HepG2 (cell line): ENCODE measurements at regions not wholly inside any gene's neighbourhood (a gene's known extent, or its start where the extent isn't known, plus 50 kb on each side); places are given as distances from the start of the nearest gene placed in this dataset.

Source experiments
- DNMT1 ChIP-seq: sonication (generic); formaldehyde crosslinking; IDR thresholded peaks from 2 replicates; pipeline ENCODE4 v1.5.1; 2020; ENCODE audit warnings: mild to moderate bottlenecking, missing genetic modification reagents
- FOXA3 ChIP-seq: IDR thresholded peaks from 2 replicates; pipeline ENCODE4 v1.6.1; 2016; ENCODE audit warnings: missing genetic modification reagents, missing compliant biosample characterization
- GZF1 ChIP-seq: sonication (generic); formaldehyde crosslinking; IDR thresholded peaks from 2 replicates; pipeline ENCODE4 v1.5.1; 2020; ENCODE audit warnings: mild to moderate bottlenecking, missing genetic modification reagents
- HCFC1 ChIP-seq: fragments of 150-350 bp; IDR thresholded peaks from 2 replicates; pipeline ENCODE4 v1.6.1; 2014; ENCODE audit warnings: low read depth, low read length
- HOXA5 ChIP-seq: sonication (generic); formaldehyde crosslinking; IDR thresholded peaks from 2 replicates; pipeline ENCODE4 v1.4.0; 2020; ENCODE audit warnings: missing genetic modification reagents
- JARID2 ChIP-seq: sonication (generic); formaldehyde crosslinking; IDR thresholded peaks from 2 replicates; pipeline ENCODE4 v1.8.1; 2023; ENCODE audit warnings: missing genetic modification reagents, inconsistent platforms; ENCODE audit not compliant: insufficient replicate concordance
- MED8 ChIP-seq: sonication (generic); formaldehyde crosslinking; IDR thresholded peaks from 2 replicates; pipeline ENCODE4 v1.8.1; 2023; ENCODE audit warnings: mild to moderate bottlenecking, missing genetic modification reagents; ENCODE audit not compliant: insufficient replicate concordance
- POLR2AphosphoS5 ChIP-seq: IDR thresholded peaks from 2 replicates; pipeline ENCODE4 v1.6.1; 2012; ENCODE audit warnings: low read depth, low read length
- RXRA ChIP-seq: sonication (generic); formaldehyde crosslinking; IDR thresholded peaks from 2 replicates; pipeline ENCODE4 v1.5.1; 2020; ENCODE audit warnings: missing genetic modification reagents
- SOX5 ChIP-seq: IDR thresholded peaks from 2 replicates; pipeline ENCODE4 v1.6.1; 2016; ENCODE audit warnings: borderline replicate concordance
- SP140L ChIP-seq: sonication (generic); formaldehyde crosslinking; IDR thresholded peaks from 2 replicates; pipeline ENCODE4 v1.4.0; 2020; ENCODE audit warnings: missing genetic modification reagents, borderline replicate concordance
- TCF12 ChIP-seq, 2 experiments: fragments of 450-650 bp in 1 of 2; sonication (generic) in 1 of 2; formaldehyde crosslinking in 1 of 2; IDR thresholded peaks; 2 replicates each; pipeline versions ENCODE4 v1.6.1 to v1.8.0; 2017 to 2022; ENCODE audit warnings: antibody characterized with exemption in 1 of 2, mild to moderate bottlenecking in 1 of 2, missing genetic modification reagents in 1 of 2, moderate library complexity in 1 of 2
- ZNF138 ChIP-seq: sonication (generic); formaldehyde crosslinking; IDR thresholded peaks from 2 replicates; pipeline ENCODE4 v1.5.0; 2020; ENCODE audit warnings: mild to moderate bottlenecking, low read depth, missing genetic modification reagents
- ZNF263 ChIP-seq: sonication (generic); formaldehyde crosslinking; IDR thresholded peaks from 2 replicates; pipeline ENCODE4 v1.4.0; 2020; ENCODE audit warnings: missing genetic modification reagents
- ZNF547 ChIP-seq: sonication (generic); formaldehyde crosslinking; IDR thresholded peaks from 2 replicates; pipeline ENCODE4 v1.5.1; 2020; ENCODE audit warnings: mild to moderate bottlenecking, missing genetic modification reagents
- TF ChIP-seq, protein P1 (sequence below): sonication (generic); formaldehyde crosslinking; IDR thresholded peaks from 2 replicates; pipeline ENCODE4 v1.8.1; 2023; ENCODE audit warnings: mild to moderate bottlenecking, inconsistent platforms, moderate library complexity, missing genetic modification reagents, borderline replicate concordance
- TF ChIP-seq, protein P2 (sequence below): fragments of 450-650 bp; IDR thresholded peaks from 2 replicates; pipeline ENCODE4 v1.6.1; 2016
- TF ChIP-seq, protein P3 (sequence below): sonication (generic); formaldehyde crosslinking; IDR thresholded peaks from 2 replicates; pipeline ENCODE4 v1.5.0; 2020; ENCODE audit warnings: mild to moderate bottlenecking, missing genetic modification reagents
- TF ChIP-seq, protein P4 (sequence below): sonication (generic); formaldehyde crosslinking; IDR thresholded peaks from 2 replicates; pipeline ENCODE4 v1.4.0; 2020; ENCODE audit warnings: mild to moderate bottlenecking, low read depth, missing genetic modification reagents
- TF ChIP-seq, protein P5 (sequence below): sonication (generic); formaldehyde crosslinking; IDR thresholded peaks from 2 replicates; pipeline ENCODE4 v1.5.0; 2020; ENCODE audit warnings: missing genetic modification reagents, mild to moderate bottlenecking, borderline replicate concordance

DNA sequence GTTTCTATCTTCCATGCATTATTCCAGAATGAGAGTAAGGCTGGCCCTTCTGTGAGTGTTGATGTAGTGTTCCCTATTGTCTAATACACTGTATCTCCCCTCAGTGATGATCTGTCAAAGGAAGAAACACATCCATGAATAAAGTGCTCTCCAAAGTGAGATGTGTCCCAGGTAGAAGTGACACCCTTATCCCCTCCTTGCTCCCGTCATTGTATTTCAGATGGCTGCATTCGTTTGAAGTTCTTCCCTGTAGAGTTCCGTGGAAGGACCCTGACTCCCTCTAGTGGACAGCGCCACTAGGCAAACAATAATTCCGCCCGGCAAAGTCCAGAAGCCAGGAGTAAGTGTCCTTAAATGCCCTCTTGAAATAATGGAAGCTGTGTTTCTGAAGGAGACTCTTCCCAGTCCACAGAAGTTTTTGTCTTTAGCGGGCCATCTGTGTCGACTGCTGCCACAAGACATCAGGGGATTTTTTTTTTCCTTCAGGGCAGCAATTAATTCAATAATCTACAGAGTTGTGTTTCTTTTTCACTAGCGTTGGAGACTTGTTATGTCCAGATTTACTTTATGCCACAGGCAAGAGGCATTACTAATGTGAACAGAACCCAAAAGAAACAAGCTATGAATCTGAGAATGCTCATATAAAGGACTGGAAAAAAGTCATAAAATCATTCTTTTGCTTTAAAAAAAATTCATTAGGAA lies 64.6 kb downstream of the THNSL1 start (continued):
- TF ChIP-seq, protein P1, sequence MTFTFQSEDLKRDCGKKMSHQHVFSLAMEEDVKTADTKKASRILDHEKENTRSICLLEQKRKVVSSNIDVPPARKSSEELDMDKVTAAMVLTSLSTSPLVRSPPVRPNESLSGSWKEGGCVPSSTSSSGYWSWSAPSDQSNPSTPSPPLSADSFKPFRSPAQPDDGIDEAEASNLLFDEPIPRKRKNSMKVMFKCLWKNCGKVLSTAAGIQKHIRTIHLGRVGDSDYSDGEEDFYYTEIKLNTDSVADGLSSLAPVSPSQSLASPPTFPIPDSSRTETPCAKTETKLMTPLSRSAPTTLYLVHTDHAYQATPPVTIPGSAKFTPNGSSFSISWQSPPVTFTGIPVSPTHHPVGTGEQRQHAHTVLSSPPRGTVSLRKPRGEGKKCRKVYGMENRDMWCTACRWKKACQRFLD (CRISPR knock-in tag), result no peak
- no peak for TF ChIP-seq TCF12 (IDR thresholded peaks at IDR 0.05)
- TF ChIP-seq TCF12 (CRISPR knock-in tag; IDR thresholded peaks at IDR 0.05), result no peak
- TF ChIP-seq ZNF138 (CRISPR knock-in tag), result no peak
- TF ChIP-seq, protein P2, sequence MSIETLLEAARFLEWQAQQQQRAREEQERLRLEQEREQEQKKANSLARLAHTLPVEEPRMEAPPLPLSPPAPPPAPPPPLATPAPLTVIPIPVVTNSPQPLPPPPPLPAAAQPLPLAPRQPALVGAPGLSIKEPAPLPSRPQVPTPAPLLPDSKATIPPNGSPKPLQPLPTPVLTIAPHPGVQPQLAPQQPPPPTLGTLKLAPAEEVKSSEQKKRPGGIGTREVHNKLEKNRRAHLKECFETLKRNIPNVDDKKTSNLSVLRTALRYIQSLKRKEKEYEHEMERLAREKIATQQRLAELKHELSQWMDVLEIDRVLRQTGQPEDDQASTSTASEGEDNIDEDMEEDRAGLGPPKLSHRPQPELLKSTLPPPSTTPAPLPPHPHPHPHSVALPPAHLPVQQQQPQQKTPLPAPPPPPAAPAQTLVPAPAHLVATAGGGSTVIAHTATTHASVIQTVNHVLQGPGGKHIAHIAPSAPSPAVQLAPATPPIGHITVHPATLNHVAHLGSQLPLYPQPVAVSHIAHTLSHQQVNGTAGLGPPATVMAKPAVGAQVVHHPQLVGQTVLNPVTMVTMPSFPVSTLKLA, result no peak
- no peak for TF ChIP-seq JARID2 (CRISPR knock-in tag)
- TF ChIP-seq, protein P3, sequence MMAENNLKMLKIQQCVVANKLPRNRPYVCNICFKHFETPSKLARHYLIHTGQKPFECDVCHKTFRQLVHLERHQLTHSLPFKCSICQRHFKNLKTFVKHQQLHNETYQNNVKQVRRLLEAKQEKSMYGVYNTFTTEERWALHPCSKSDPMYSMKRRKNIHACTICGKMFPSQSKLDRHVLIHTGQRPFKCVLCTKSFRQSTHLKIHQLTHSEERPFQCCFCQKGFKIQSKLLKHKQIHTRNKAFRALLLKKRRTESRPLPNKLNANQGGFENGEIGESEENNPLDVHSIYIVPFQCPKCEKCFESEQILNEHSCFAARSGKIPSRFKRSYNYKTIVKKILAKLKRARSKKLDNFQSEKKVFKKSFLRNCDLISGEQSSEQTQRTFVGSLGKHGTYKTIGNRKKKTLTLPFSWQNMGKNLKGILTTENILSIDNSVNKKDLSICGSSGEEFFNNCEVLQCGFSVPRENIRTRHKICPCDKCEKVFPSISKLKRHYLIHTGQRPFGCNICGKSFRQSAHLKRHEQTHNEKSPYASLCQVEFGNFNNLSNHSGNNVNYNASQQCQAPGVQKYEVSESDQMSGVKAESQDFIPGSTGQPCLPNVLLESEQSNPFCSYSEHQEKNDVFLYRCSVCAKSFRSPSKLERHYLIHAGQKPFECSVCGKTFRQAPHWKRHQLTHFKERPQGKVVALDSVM (CRISPR knock-in tag), result no peak
- TF ChIP-seq, protein P4, sequence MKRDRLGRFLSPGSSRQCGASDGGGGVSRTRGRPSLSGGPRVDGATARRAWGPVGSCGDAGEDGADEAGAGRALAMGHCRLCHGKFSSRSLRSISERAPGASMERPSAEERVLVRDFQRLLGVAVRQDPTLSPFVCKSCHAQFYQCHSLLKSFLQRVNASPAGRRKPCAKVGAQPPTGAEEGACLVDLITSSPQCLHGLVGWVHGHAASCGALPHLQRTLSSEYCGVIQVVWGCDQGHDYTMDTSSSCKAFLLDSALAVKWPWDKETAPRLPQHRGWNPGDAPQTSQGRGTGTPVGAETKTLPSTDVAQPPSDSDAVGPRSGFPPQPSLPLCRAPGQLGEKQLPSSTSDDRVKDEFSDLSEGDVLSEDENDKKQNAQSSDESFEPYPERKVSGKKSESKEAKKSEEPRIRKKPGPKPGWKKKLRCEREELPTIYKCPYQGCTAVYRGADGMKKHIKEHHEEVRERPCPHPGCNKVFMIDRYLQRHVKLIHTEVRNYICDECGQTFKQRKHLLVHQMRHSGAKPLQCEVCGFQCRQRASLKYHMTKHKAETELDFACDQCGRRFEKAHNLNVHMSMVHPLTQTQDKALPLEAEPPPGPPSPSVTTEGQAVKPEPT, result no peak
- peak; percentile 50 for TF ChIP-seq FOXA3 (CRISPR knock-in tag)
- no peak for TF ChIP-seq HCFC1
- TF ChIP-seq ZNF263 (CRISPR knock-in tag), result no peak
- TF ChIP-seq ZNF547 (CRISPR knock-in tag), result 0 out of 2 replicates have a peak, but pooled peaks have one; percentile 41
- peak; percentile 62; the same call in 1 of the 2 replicates for TF ChIP-seq HOXA5 (CRISPR knock-in tag)
- TF ChIP-seq DNMT1 (CRISPR knock-in tag), result no peak
- TF ChIP-seq, protein P5, sequence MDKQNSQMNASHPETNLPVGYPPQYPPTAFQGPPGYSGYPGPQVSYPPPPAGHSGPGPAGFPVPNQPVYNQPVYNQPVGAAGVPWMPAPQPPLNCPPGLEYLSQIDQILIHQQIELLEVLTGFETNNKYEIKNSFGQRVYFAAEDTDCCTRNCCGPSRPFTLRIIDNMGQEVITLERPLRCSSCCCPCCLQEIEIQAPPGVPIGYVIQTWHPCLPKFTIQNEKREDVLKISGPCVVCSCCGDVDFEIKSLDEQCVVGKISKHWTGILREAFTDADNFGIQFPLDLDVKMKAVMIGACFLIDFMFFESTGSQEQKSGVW (CRISPR knock-in tag), result no peak
- TF ChIP-seq SP140L (CRISPR knock-in tag), result no peak
- no peak for TF ChIP-seq GZF1 (CRISPR knock-in tag)
- TF ChIP-seq RXRA (CRISPR knock-in tag), result peak; percentile 92; the same call in 1 of the 2 replicates
- TF ChIP-seq SOX5, result peak; percentile 32; the same call in 1 of the 2 replicates
- no peak for TF ChIP-seq MED8 (CRISPR knock-in tag)
- no peak for TF ChIP-seq POLR2AphosphoS5
